Chondrocyte (in vitro differentiated cells): ENCODE measurements at regions not wholly inside any gene's neighbourhood (a gene's known extent, or its start where the extent isn't known, plus 50 kb on each side); places are given as distances from the start of the nearest gene placed in this dataset.

Source experiments
- DNase-seq: peaks from one replicate; pipeline ENCODE4 v3.0.0; 2021; ENCODE audit warnings: mixed read lengths, low spot score
- H3K27ac Mint-ChIP-seq: one replicate; pipeline ENCODE4 v1.8.0; 2021; ENCODE audit warnings: mild to moderate bottlenecking, moderate library complexity, mixed read lengths; ENCODE audit not compliant: unreplicated experiment
- H3K27me3 Mint-ChIP-seq: 2 replicates; pipeline ENCODE4 v1.8.0; 2021; ENCODE audit warnings: low read depth, mixed read lengths
- H3K36me3 Mint-ChIP-seq: 2 replicates; pipeline ENCODE4 v1.8.0; 2021; ENCODE audit warnings: low read depth, mixed read lengths
- H3K4me1 Mint-ChIP-seq: 2 replicates; pipeline ENCODE4 v1.8.0; 2021; ENCODE audit warnings: low read depth, mild to moderate bottlenecking, mixed read lengths
- H3K4me3 Mint-ChIP-seq: one replicate; pipeline ENCODE4 v1.8.0; 2021; ENCODE audit warnings: mild to moderate bottlenecking, moderate library complexity, mixed read lengths; ENCODE audit not compliant: unreplicated experiment
- H3K9me3 Mint-ChIP-seq: 2 replicates; pipeline ENCODE4 v1.8.0; 2021; ENCODE audit warnings: low read depth, mixed read lengths
- TF ChIP-seq, protein P1 (sequence below): fragments of 200-600 bp; sonication (generic); IDR thresholded peaks from 2 replicates; pipeline ENCODE4 v1.5.0; 2021; ENCODE audit warnings: antibody characterized with exemption, mild to moderate bottlenecking, moderate library complexity

- TF ChIP-seq, protein P1, sequence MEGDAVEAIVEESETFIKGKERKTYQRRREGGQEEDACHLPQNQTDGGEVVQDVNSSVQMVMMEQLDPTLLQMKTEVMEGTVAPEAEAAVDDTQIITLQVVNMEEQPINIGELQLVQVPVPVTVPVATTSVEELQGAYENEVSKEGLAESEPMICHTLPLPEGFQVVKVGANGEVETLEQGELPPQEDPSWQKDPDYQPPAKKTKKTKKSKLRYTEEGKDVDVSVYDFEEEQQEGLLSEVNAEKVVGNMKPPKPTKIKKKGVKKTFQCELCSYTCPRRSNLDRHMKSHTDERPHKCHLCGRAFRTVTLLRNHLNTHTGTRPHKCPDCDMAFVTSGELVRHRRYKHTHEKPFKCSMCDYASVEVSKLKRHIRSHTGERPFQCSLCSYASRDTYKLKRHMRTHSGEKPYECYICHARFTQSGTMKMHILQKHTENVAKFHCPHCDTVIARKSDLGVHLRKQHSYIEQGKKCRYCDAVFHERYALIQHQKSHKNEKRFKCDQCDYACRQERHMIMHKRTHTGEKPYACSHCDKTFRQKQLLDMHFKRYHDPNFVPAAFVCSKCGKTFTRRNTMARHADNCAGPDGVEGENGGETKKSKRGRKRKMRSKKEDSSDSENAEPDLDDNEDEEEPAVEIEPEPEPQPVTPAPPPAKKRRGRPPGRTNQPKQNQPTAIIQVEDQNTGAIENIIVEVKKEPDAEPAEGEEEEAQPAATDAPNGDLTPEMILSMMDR = no peak
- no peaks in the 10 kb centered on the region for H3K9me3 Mint-ChIP-seq
- H3K4me3 Mint-ChIP-seq = no peak overlapping the region
- DNase-seq = no peak
- no peak overlapping the region for H3K27ac Mint-ChIP-seq
- H3K27me3 Mint-ChIP-seq = peaks cover 2% of the 10 kb centered on the region
- no peaks in the 10 kb centered on the region for H3K36me3 Mint-ChIP-seq
- H3K4me1 Mint-ChIP-seq = no peaks in the 10 kb centered on the region
Measured at GRCh38 chr1:37127254-37127748, 93.0 kb upstream of the GRIK3 start.

DNA sequence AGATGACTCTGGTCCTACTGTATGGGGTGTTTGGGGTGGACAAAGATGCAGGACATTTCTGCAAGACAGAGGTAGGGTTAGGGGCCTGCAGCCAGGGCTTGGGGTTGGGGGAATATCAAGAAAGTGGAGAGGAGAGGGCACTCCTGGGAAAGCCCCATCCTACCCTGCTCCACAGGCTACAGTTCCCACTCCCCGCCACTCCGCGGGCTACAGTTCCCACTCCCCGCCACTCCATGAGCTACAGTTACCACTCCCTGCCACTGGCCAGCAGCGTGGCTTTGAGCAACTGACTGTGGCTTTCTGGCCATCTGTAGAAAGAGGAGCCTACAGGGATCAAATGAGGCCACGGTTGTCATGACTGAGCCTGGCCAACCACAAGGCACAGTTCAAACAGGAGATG is 93.8 kb upstream of the GRIK3 start:
- Mint-ChIP-seq H3K27ac (no peak overlapping the region), H3K27me3 (peaks cover 2% of the 10 kb centered on the region), H3K4me1 (no peaks in the 10 kb centered on the region), H3K9me3 (no peaks in the 10 kb centered on the region), H3K36me3 (no peaks in the 10 kb centered on the region), H3K4me3 (no peak overlapping the region)
- TF ChIP-seq, protein P1 = no peak
- DNase-seq = no peak

DNA sequence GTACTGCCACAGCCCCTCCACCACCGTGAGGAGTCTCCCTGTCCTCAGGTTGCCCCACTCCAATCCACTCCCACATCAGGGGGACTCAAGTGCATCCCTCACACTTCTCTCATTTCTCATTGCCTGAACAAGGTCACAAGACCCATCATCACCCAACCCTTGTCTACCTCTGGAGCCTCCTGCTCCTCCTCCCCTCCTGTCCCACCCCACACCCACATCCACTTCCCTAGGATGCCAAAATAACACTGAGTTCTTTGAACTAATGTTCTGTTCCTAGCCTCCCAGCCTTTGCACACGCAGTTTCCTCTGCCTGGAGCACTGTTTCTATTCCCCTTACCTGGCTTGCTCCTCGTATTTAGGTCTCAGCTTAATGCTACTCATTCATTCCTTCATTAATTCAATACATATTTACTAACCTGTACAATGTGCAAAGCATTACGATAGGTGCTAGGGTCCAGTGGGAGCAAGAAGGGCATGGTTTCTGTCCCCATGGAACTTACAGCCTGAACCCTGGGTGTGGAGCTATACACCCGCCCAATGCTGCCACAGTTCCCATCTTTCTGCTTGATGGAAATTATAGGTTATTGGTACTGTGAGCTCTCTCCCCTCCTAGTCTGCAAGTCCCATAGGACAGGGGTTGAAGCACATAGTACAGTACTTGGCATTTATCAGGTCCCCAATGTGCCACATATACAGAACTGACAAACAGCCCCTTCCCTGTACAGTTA is 96.1 kb upstream of the GRIK3 start:
- no peak overlapping the region for H3K4me3 Mint-ChIP-seq
- TF ChIP-seq, protein P1 = no peak
- no peaks in the 10 kb centered on the region for H3K9me3 Mint-ChIP-seq
- H3K27me3 Mint-ChIP-seq = peaks cover 9% of the 10 kb centered on the region
- no peaks in the 10 kb centered on the region for H3K4me1 Mint-ChIP-seq
- H3K27ac Mint-ChIP-seq = no peak overlapping the region
- H3K36me3 Mint-ChIP-seq = no peaks in the 10 kb centered on the region
- no peak for DNase-seq

GRCh38 chr1:37131281-37131680 is 97.0 kb upstream of the GRIK3 start:
- H3K27ac Mint-ChIP-seq = no peak overlapping the region
- no peaks in the 10 kb centered on the region for H3K4me1 Mint-ChIP-seq
- no peak overlapping the region for H3K4me3 Mint-ChIP-seq
- H3K9me3 Mint-ChIP-seq = no peaks in the 10 kb centered on the region
- DNase-seq = no peak
- no peaks in the 10 kb centered on the region for H3K36me3 Mint-ChIP-seq
- TF ChIP-seq, protein P1 = no peak
- peaks cover 9% of the 10 kb centered on the region for H3K27me3 Mint-ChIP-seq

GRCh38 chr1:37133276-37134145 is 99.2 kb upstream of the GRIK3 start:
- Mint-ChIP-seq H3K36me3 (no peaks in the 10 kb centered on the region), H3K4me1 (no peaks in the 10 kb centered on the region), H3K9me3 (no peaks in the 10 kb centered on the region), H3K4me3 (no peak overlapping the region), H3K27me3 (peaks cover 10% of the 10 kb centered on the region), H3K27ac (no peak overlapping the region)
- DNase-seq = no peak
- TF ChIP-seq, protein P1 = no peak
